DMS114 treated with DMSO at 0.1 percent for 48 hours (cell line): ENCODE measurements at regions not wholly inside any gene's neighbourhood (a gene's known extent, or its start where the extent isn't known, plus 50 kb on each side); places are given as distances from the start of the nearest gene placed in this dataset.

Experiments used
- DNase-seq: peaks from one replicate; lab custom pipeline; 2025; ENCODE audit not compliant: unreplicated experiment; lab: John Stamatoyannopoulos, UW

GRCh38 chr13:62067821-62068220, 652.2 kb upstream of the PCDH20 start:
- peak; percentile 30 for DNase-seq

- no peak for DNase-seq
Measured at GRCh38 chr13:62065016-62065415, 649.4 kb upstream of the PCDH20 start.

GRCh38 chr13:62061751-62062150, 646.1 kb upstream of the PCDH20 start:
- no peak for DNase-seq

- no peak for DNase-seq
Measured at GRCh38 chr13:62060570-62060969, 644.9 kb upstream of the PCDH20 start.

- DNase-seq, result no peak
Measured at GRCh38 chr13:62057286-62057685, 641.6 kb upstream of the PCDH20 start.

- DNase-seq, result no peak
Measured at GRCh38 chr13:62049992-62050391, 634.3 kb upstream of the PCDH20 start.

- no peak for DNase-seq
Measured at GRCh38 chr13:62046512-62046911, 630.9 kb upstream of the PCDH20 start.

GRCh38 chr13:62043600-62043999, 628.0 kb upstream of the PCDH20 start:
- DNase-seq, result no peak

- DNase-seq, result no peak
Measured at GRCh38 chr13:62040806-62041205, 625.2 kb upstream of the PCDH20 start.

- DNase-seq, result no peak
Measured at GRCh38 chr13:62040078-62040477, 624.4 kb upstream of the PCDH20 start.

GRCh38 chr13:62038214-62038613, 622.6 kb upstream of the PCDH20 start:
- no peak for DNase-seq

GRCh38 chr13:62035981-62036380, 620.3 kb upstream of the PCDH20 start:
- DNase-seq, result no peak

GRCh38 chr13:62033934-62034333, 618.3 kb upstream of the PCDH20 start:
- no peak for DNase-seq

- DNase-seq, result no peak
Measured at GRCh38 chr13:62022369-62022768, 606.7 kb upstream of the PCDH20 start.

- DNase-seq, result no peak
Measured at GRCh38 chr13:62019858-62020257, 604.2 kb upstream of the PCDH20 start.

GRCh38 chr13:62014299-62014698, 598.6 kb upstream of the PCDH20 start:
- DNase-seq, result peak; percentile 42

- no peak for DNase-seq
Measured at GRCh38 chr13:62003452-62003851, 587.8 kb upstream of the PCDH20 start.

- no peak for DNase-seq
Measured at GRCh38 chr13:61994174-61994573, 578.5 kb upstream of the PCDH20 start.

GRCh38 chr13:61989978-61990377, 574.3 kb upstream of the PCDH20 start:
- DNase-seq, result no peak

- no peak for DNase-seq
Measured at GRCh38 chr13:61988810-61989209, 573.2 kb upstream of the PCDH20 start.

GRCh38 chr13:61975001-61975400, 559.4 kb upstream of the PCDH20 start:
- no peak for DNase-seq

- no peak for DNase-seq
Measured at GRCh38 chr13:61965756-61966155, 550.1 kb upstream of the PCDH20 start.

- no peak for DNase-seq
Measured at GRCh38 chr13:61960981-61961380, 545.3 kb upstream of the PCDH20 start.

- peak; percentile 30 for DNase-seq
Measured at GRCh38 chr13:61954092-61954491, 538.4 kb upstream of the PCDH20 start.
